Liver (tissue), 3 donors: ENCODE measurements at regions not wholly inside any gene's neighbourhood (a gene's known extent, or its start where the extent isn't known, plus 50 kb on each side); places are given as distances from the start of the nearest gene placed in this dataset.

ENCODE experiments used
- GABPA ChIP-seq, 2 donors: IDR thresholded peaks in 1 of 2; conservative IDR thresholded peaks in 1 of 2; 2 replicates each; pipeline ENCODE4 v1.6.1; 2016; ENCODE audit warnings: antibody characterized with exemption in 2 of 2, mild to moderate bottlenecking in 1 of 2, moderate library complexity in 1 of 2
- JUND ChIP-seq, 2 donors: IDR thresholded peaks; 2 replicates each; pipeline ENCODE4 v1.6.1; 2016; ENCODE audit warnings: antibody characterized with exemption in 2 of 2
- RAD21 ChIP-seq, 2 donors: IDR thresholded peaks; 2 replicates each; pipeline ENCODE4 v1.6.1; 2016; ENCODE audit warnings: antibody characterized with exemption in 2 of 2, mild to moderate bottlenecking in 2 of 2
- RXRA ChIP-seq, 2 donors: IDR thresholded peaks; 2 replicates each; pipeline ENCODE4 v1.6.1; 2017 to 2018; ENCODE audit warnings: antibody characterized with exemption in 2 of 2, mild to moderate bottlenecking in 1 of 2
- SP1 ChIP-seq: IDR thresholded peaks from 2 replicates; pipeline ENCODE4 v1.6.1; 2018; ENCODE audit warnings: antibody characterized with exemption, mild to moderate bottlenecking
- YY1 ChIP-seq: IDR thresholded peaks from 2 replicates; pipeline ENCODE4 v1.6.1; 2016; ENCODE audit warnings: antibody characterized with exemption, mild to moderate bottlenecking
- TF ChIP-seq, protein P1 (sequence below): fragments of 150-350 bp; IDR thresholded peaks from 2 replicates; pipeline ENCODE4 v1.5.1; 2017; ENCODE audit warnings: improper control_type of control experiment, low read depth, low read length; ENCODE audit not compliant: missing input control
- TF ChIP-seq, protein P2 (sequence below): IDR thresholded peaks from 2 replicates; pipeline ENCODE4 v1.6.1; 2016; ENCODE audit warnings: antibody characterized with exemption
- TF ChIP-seq, protein P3 (sequence below): IDR thresholded peaks from 2 replicates; pipeline ENCODE4 v1.6.1; 2016; ENCODE audit warnings: antibody characterized with exemption
- TF ChIP-seq, protein P4 (sequence below): IDR thresholded peaks from 2 replicates; pipeline ENCODE4 v1.6.1; 2016; ENCODE audit warnings: antibody characterized with exemption, mild to moderate bottlenecking
- TF ChIP-seq, protein P5 (sequence below): IDR thresholded peaks from 2 replicates; pipeline ENCODE4 v1.6.1; 2016; ENCODE audit warnings: antibody characterized with exemption
- donor health status: healthy.
- donor health status: healthy.

DNA sequence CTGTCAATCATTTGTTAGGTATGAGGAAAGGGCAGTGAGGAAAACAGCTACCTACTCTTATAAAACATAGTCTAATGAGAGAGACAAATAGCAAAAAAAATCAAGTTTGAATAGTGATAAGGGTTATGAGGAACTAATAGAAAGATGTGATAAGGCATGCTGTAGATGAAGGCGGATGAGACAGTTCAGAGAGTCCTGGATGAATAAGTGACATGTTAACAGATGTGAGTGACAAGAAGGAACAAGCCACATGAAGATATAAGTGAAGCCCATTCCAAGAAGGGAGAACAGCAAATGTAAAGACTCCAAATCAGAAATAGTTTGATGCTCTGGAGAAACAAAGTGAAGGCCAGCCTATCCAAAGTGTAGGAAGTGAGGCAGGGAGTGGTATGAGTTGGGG, 154.1 kb upstream of the SYT10 start:
- TF ChIP-seq, protein P1, sequence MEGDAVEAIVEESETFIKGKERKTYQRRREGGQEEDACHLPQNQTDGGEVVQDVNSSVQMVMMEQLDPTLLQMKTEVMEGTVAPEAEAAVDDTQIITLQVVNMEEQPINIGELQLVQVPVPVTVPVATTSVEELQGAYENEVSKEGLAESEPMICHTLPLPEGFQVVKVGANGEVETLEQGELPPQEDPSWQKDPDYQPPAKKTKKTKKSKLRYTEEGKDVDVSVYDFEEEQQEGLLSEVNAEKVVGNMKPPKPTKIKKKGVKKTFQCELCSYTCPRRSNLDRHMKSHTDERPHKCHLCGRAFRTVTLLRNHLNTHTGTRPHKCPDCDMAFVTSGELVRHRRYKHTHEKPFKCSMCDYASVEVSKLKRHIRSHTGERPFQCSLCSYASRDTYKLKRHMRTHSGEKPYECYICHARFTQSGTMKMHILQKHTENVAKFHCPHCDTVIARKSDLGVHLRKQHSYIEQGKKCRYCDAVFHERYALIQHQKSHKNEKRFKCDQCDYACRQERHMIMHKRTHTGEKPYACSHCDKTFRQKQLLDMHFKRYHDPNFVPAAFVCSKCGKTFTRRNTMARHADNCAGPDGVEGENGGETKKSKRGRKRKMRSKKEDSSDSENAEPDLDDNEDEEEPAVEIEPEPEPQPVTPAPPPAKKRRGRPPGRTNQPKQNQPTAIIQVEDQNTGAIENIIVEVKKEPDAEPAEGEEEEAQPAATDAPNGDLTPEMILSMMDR = no peak
- no peak for TF ChIP-seq SP1
- TF ChIP-seq, protein P2, sequence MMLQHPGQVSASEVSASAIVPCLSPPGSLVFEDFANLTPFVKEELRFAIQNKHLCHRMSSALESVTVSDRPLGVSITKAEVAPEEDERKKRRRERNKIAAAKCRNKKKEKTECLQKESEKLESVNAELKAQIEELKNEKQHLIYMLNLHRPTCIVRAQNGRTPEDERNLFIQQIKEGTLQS = no peak
- TF ChIP-seq GABPA (IDR thresholded peaks at IDR 0.05 in 1 of 2, conservative IDR thresholded peaks at IDR 0.05 in 1 of 2) = no peak
- TF ChIP-seq, protein P3, sequence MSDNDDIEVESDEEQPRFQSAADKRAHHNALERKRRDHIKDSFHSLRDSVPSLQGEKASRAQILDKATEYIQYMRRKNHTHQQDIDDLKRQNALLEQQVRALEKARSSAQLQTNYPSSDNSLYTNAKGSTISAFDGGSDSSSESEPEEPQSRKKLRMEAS = no peak
- TF ChIP-seq YY1 = no peak
- TF ChIP-seq, protein P4, sequence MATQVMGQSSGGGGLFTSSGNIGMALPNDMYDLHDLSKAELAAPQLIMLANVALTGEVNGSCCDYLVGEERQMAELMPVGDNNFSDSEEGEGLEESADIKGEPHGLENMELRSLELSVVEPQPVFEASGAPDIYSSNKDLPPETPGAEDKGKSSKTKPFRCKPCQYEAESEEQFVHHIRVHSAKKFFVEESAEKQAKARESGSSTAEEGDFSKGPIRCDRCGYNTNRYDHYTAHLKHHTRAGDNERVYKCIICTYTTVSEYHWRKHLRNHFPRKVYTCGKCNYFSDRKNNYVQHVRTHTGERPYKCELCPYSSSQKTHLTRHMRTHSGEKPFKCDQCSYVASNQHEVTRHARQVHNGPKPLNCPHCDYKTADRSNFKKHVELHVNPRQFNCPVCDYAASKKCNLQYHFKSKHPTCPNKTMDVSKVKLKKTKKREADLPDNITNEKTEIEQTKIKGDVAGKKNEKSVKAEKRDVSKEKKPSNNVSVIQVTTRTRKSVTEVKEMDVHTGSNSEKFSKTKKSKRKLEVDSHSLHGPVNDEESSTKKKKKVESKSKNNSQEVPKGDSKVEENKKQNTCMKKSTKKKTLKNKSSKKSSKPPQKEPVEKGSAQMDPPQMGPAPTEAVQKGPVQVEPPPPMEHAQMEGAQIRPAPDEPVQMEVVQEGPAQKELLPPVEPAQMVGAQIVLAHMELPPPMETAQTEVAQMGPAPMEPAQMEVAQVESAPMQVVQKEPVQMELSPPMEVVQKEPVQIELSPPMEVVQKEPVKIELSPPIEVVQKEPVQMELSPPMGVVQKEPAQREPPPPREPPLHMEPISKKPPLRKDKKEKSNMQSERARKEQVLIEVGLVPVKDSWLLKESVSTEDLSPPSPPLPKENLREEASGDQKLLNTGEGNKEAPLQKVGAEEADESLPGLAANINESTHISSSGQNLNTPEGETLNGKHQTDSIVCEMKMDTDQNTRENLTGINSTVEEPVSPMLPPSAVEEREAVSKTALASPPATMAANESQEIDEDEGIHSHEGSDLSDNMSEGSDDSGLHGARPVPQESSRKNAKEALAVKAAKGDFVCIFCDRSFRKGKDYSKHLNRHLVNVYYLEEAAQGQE = no peak
- no peak for TF ChIP-seq RXRA (IDR thresholded peaks at IDR 0.05)
- TF ChIP-seq, protein P5, sequence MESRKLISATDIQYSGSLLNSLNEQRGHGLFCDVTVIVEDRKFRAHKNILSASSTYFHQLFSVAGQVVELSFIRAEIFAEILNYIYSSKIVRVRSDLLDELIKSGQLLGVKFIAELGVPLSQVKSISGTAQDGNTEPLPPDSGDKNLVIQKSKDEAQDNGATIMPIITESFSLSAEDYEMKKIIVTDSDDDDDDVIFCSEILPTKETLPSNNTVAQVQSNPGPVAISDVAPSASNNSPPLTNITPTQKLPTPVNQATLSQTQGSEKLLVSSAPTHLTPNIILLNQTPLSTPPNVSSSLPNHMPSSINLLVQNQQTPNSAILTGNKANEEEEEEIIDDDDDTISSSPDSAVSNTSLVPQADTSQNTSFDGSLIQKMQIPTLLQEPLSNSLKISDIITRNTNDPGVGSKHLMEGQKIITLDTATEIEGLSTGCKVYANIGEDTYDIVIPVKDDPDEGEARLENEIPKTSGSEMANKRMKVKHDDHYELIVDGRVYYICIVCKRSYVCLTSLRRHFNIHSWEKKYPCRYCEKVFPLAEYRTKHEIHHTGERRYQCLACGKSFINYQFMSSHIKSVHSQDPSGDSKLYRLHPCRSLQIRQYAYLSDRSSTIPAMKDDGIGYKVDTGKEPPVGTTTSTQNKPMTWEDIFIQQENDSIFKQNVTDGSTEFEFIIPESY = no peak
- no peak for TF ChIP-seq JUND (IDR thresholded peaks at IDR 0.05)
- TF ChIP-seq RAD21 (IDR thresholded peaks at IDR 0.05) = no peak
